SK-N-SH (cell line): ENCODE measurements at regions not wholly inside any gene's neighbourhood (a gene's known extent, or its start where the extent isn't known, plus 50 kb on each side); places are given as distances from the start of the nearest gene placed in this dataset.

ENCODE experiments used
- CTCF ChIA-PET: fragments of 300-600, 350-600 bp; formaldehyde crosslinking; extraction: SDS; loops from one replicate; lab custom pipeline; 2021; lab: Yijun Ruan, JAX
- POLR2A ChIA-PET: fragments of 350-600 bp; sonication (Branson Sonifier 250); formaldehyde crosslinking; extraction: SDS; loops from one replicate; lab custom pipeline; 2020; ENCODE audit warnings: antibody characterized with exemption, inconsistent platforms; lab: Yijun Ruan, JAX
- DNase-seq: peaks from one replicate; pipeline ENCODE4 v3.0.0; 2012
- H2AFZ ChIP-seq: fragments of 200-600 bp; sonication (generic); 2 replicates; pipeline ENCODE4 v1.8.1; 2016; ENCODE audit warnings: antibody characterized with exemption, mild to moderate bottlenecking, low read depth
- H3F3A ChIP-seq: fragments of 200-600 bp; sonication (generic); replicated peaks from 2 replicates; pipeline ENCODE3; 2016; ENCODE audit warnings: antibody characterized with exemption, mild to moderate bottlenecking; ENCODE audit not compliant: insufficient read depth
- H3K27ac ChIP-seq, 2 experiments: fragments of 200-500 bp in 1 of 2; fragments of 200-600 bp in 1 of 2; sonication (Bioruptor generic) in 1 of 2; sonication (generic), shearing (Covaris generic) in 1 of 2; 2 replicates each; pipeline versions ENCODE4 v1.5.1 to v1.6.1; 2014 to 2016; ENCODE audit warnings: low read depth in 2 of 2, inconsistent platforms in 1 of 2, low read length in 1 of 2, mild to moderate bottlenecking in 1 of 2, mixed read lengths in 1 of 2
- H3K27me3 ChIP-seq: fragments of 200-600 bp; sonication (generic), shearing (Covaris generic); 2 replicates; pipeline ENCODE4 v1.6.1; 2016; ENCODE audit warnings: mixed run types; ENCODE audit not compliant: insufficient read depth
- H3K36me3 ChIP-seq, 2 experiments: fragments of 200-500 bp in 1 of 2; fragments of 200-600 bp in 1 of 2; sonication (Bioruptor generic) in 1 of 2; sonication (generic) in 1 of 2; replicated peaks in 1 of 2; 2 replicates each; pipeline versions ENCODE3 to v1.5.1; 2014 to 2016; ENCODE audit warnings: low read length in 1 of 2, mild to moderate bottlenecking in 1 of 2; ENCODE audit not compliant: insufficient read depth in 2 of 2, control insufficient read depth in 1 of 2
- H3K4me1 ChIP-seq, 2 experiments: fragments of 200-500 bp in 1 of 2; fragments of 200-600 bp in 1 of 2; sonication (Bioruptor generic) in 1 of 2; sonication (generic), shearing (Covaris generic) in 1 of 2; 2 replicates each; pipeline versions ENCODE4 v1.5.1 to v1.6.1; 2014 to 2016; ENCODE audit warnings: low read depth in 1 of 2, low read length in 1 of 2, mixed run types in 1 of 2; ENCODE audit not compliant: insufficient read depth in 2 of 2, control insufficient read depth in 1 of 2
- H3K4me2 ChIP-seq: fragments of 200-600 bp; sonication (generic), shearing (Covaris generic); 2 replicates; pipeline ENCODE4 v1.6.1; 2017; ENCODE audit warnings: mixed run types
- H3K4me3 ChIP-seq, 2 experiments: fragments of 200-500 bp in 1 of 2; fragments of 200-600 bp in 1 of 2; sonication (Bioruptor generic) in 1 of 2; sonication (generic), shearing (Covaris generic) in 1 of 2; 2 replicates each; pipeline versions ENCODE4 v1.5.1 to v1.8.1; 2014 to 2016; ENCODE audit warnings: low read depth in 2 of 2, inconsistent platforms in 1 of 2, low read length in 1 of 2, mild to moderate bottlenecking in 1 of 2, mixed read lengths in 1 of 2, moderate library complexity in 1 of 2
- H3K79me2 ChIP-seq: fragments of 200-600 bp; sonication (generic); 2 replicates; pipeline ENCODE4 v1.8.1; 2017; ENCODE audit warnings: mild to moderate bottlenecking; ENCODE audit not compliant: insufficient read depth
- H3K9ac ChIP-seq: fragments of 200-600 bp; sonication (generic); 2 replicates; pipeline ENCODE4 v1.6.1; 2017; ENCODE audit warnings: mixed run types
- H3K9me2 ChIP-seq: fragments of 200-600 bp; sonication (generic); 2 replicates; pipeline ENCODE4 v1.6.1; 2017; ENCODE audit warnings: mixed run types
- H3K9me3 ChIP-seq: fragments of 200-600 bp; sonication (generic); 2 replicates; pipeline ENCODE4 v1.6.1; 2017; ENCODE audit warnings: mixed run types, mild to moderate bottlenecking, moderate library complexity
- H4K20me1 ChIP-seq: fragments of 200-600 bp; sonication (generic); 2 replicates; pipeline ENCODE4 v1.6.1; 2017; ENCODE audit warnings: mild to moderate bottlenecking, mixed run types; ENCODE audit not compliant: insufficient read depth
- ELF1 ChIP-seq: IDR thresholded peaks from 2 replicates; pipeline ENCODE4 v1.4.0; 2012
- EZH2phosphoT487 ChIP-seq: fragments of 200-600 bp; sonication (generic); IDR thresholded peaks from 2 replicates; pipeline ENCODE4 v1.6.1; 2017; ENCODE audit warnings: low read depth, mixed run types, mild to moderate bottlenecking, antibody characterized with exemption, moderate library complexity, borderline replicate concordance
- FOXM1 ChIP-seq: IDR thresholded peaks from 2 replicates; pipeline ENCODE4 v1.4.0; 2012; ENCODE audit warnings: low read depth, mild to moderate bottlenecking
- JUND ChIP-seq: IDR thresholded peaks from 2 replicates; pipeline ENCODE4 v1.4.0; 2012
- MXI1 ChIP-seq: IDR thresholded peaks from 2 replicates; pipeline ENCODE4 v1.6.1; 2012; ENCODE audit warnings: mild to moderate bottlenecking, low read depth, low read length, improper control_type of control experiment
- TEAD4 ChIP-seq: IDR thresholded peaks from 2 replicates; pipeline ENCODE4 v1.4.0; 2012; ENCODE audit warnings: mild to moderate bottlenecking, borderline replicate concordance; ENCODE audit not compliant: insufficient read depth
- WGBS: methylation state at CpG from one replicate; pipeline ENCODE4 v1.1.6; 2017; ENCODE audit warnings: low lambda C conversion rate; 5-methylcytosine and 5-hydroxymethylcytosine counted together
- TF ChIP-seq, protein P1 (sequence below): fragments of 200-600 bp; sonication (generic); IDR thresholded peaks from 2 replicates; pipeline ENCODE4 v1.6.1; 2017; ENCODE audit warnings: antibody characterized with exemption, mild to moderate bottlenecking, moderate library complexity
- TF ChIP-seq, protein P2 (sequence below): IDR thresholded peaks from 2 replicates; pipeline ENCODE4 v1.4.0; 2012; ENCODE audit warnings: low read depth
- TF ChIP-seq, protein P3 (sequence below): IDR thresholded peaks from 2 replicates; pipeline ENCODE4 v1.4.0; 2012; ENCODE audit warnings: low read depth, borderline replicate concordance
- TF ChIP-seq, protein P4 (sequence below): fragments of 150-350 bp; IDR thresholded peaks from 2 replicates; pipeline ENCODE4 v1.6.1; 2017; ENCODE audit warnings: antibody characterized with exemption, low read length, low read depth, borderline replicate concordance
- TF ChIP-seq, protein P5 (sequence below): fragments of 150-350 bp; IDR thresholded peaks from 2 replicates; pipeline ENCODE4 v1.6.1; 2016; ENCODE audit warnings: mild to moderate bottlenecking, low read depth, low read length

DNA sequence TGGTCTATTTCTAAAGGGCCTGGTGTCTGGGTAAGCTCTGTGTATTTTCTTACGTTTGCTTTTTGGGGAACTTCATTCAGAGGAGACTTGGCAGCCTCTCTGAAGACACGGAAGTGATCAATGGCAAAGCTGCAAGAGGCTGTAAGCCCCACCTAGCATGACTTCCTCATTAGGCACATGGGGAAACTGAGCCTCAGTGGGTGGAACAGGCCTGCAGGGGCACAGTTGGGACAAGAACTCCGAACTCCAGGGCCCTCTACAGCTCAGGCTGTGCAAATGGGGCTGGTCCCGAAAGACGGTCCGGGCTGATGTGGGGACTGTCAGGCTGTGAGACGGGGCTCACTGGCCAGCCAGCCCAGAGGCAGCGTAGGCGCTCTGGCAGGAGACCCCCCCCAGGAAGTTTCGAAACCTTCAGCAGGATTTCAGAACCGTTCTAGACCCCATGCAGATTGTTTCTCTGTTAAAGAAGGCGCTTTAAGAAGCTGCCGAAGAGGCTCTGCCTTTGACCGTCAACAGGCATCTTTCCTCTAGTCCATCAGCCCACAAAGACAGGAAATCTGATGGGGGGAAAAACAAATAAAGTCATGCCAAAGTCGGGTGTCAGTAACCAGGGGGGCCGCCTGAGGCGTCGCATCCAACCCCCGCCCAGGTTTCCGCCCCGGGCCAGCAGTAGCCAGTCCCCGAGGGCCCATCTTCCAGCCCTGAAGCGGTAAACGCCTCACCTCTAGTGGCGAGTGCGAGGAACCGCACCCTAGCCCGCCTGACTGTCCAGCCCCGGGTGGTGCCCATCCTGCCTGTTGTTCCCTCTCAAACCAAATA, 79.8 kb upstream of the TBC1D3K start:
- Histone ChIP-seq H3K27me3 (peaks cover 9% of the 10 kb centered on the region; the same call in 1 of the 2 replicates), H3K4me3 (no peak overlapping the region), H3K36me3 (no peaks in the 10 kb centered on the region), H3K9me3 (no peaks in the 10 kb centered on the region), H3K4me1 (no peaks in the 10 kb centered on the region), H3K4me2 (no peak overlapping the region), H3K79me2 (no peaks in the 10 kb centered on the region), H2AFZ (no peak overlapping the region), H4K20me1 (no peaks in the 10 kb centered on the region)
- 62% methylated on average over 21 of the region's 29 CpGs for WGBS
- peak; percentile 37 for DNase-seq
- TF ChIP-seq MXI1 = no peak
- TF ChIP-seq, protein P1, sequence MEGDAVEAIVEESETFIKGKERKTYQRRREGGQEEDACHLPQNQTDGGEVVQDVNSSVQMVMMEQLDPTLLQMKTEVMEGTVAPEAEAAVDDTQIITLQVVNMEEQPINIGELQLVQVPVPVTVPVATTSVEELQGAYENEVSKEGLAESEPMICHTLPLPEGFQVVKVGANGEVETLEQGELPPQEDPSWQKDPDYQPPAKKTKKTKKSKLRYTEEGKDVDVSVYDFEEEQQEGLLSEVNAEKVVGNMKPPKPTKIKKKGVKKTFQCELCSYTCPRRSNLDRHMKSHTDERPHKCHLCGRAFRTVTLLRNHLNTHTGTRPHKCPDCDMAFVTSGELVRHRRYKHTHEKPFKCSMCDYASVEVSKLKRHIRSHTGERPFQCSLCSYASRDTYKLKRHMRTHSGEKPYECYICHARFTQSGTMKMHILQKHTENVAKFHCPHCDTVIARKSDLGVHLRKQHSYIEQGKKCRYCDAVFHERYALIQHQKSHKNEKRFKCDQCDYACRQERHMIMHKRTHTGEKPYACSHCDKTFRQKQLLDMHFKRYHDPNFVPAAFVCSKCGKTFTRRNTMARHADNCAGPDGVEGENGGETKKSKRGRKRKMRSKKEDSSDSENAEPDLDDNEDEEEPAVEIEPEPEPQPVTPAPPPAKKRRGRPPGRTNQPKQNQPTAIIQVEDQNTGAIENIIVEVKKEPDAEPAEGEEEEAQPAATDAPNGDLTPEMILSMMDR = peak; percentile 36; the same call in 1 of the 2 replicates
- TF ChIP-seq TEAD4 = no peak
- TF ChIP-seq EZH2phosphoT487 = no peak
- TF ChIP-seq, all 33 proteins: peak for 1
- ChIA-PET POLR2A (no interaction called here), CTCF (interaction anchor here (1.2 kb wide), 1 partner anchor 9 kb away, joined by 5 read pairs; no protein-coding TSS in a partner anchor)
- H3F3A ChIP-seq = peaks cover 4% of the 10 kb centered on the region
- H3K27ac ChIP-seq = no peak overlapping the region
- H3K9me2 ChIP-seq = no peaks in the 10 kb centered on the region
- no peak overlapping the region for H3K9ac ChIP-seq

DNA sequence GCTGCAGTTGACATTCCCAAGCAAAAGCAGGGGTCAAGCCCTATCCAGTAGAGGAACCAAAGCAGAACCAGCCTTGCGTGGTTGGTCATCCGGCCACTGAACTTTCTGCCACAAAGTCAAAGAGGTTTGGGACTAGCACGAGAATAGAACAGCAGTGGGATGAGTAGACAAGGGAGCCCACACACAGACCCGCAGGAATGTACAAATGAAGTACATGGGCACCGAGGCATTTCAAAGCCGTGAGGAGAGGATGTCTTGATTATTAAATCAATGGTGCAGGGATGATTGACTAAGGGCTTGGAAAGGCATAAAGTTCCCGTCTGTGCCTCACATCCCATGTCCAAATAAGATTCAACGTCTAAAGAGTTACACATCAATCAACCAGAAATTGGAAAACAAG, 81.8 kb upstream of the TBC1D3K start:
- H4K20me1 ChIP-seq = no peaks in the 10 kb centered on the region
- H3K27ac ChIP-seq = no peak overlapping the region
- 64% methylated on average over 8 of the region's 8 CpGs for WGBS
- H3K79me2 ChIP-seq = no peaks in the 10 kb centered on the region
- no peaks in the 10 kb centered on the region for H3K36me3 ChIP-seq
- no peak overlapping the region for H3K4me2 ChIP-seq
- no peaks in the 10 kb centered on the region for H3K9me3 ChIP-seq
- ChIA-PET POLR2A (no interaction called here), CTCF (no interaction called here)
- no peak overlapping the region for H3K9ac ChIP-seq
- H3F3A ChIP-seq = no peaks in the 10 kb centered on the region
- peaks cover 16% of the 10 kb centered on the region; the same call in 1 of the 2 replicates for H3K27me3 ChIP-seq
- TF ChIP-seq, protein P2, sequence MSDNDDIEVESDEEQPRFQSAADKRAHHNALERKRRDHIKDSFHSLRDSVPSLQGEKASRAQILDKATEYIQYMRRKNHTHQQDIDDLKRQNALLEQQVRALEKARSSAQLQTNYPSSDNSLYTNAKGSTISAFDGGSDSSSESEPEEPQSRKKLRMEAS = no peak
- no peak for TF ChIP-seq JUND
- TF ChIP-seq FOXM1 = no peak
- TF ChIP-seq, protein P3, sequence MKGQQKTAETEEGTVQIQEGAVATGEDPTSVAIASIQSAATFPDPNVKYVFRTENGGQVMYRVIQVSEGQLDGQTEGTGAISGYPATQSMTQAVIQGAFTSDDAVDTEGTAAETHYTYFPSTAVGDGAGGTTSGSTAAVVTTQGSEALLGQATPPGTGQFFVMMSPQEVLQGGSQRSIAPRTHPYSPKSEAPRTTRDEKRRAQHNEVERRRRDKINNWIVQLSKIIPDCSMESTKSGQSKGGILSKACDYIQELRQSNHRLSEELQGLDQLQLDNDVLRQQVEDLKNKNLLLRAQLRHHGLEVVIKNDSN = no peak
- TF ChIP-seq, protein P4, sequence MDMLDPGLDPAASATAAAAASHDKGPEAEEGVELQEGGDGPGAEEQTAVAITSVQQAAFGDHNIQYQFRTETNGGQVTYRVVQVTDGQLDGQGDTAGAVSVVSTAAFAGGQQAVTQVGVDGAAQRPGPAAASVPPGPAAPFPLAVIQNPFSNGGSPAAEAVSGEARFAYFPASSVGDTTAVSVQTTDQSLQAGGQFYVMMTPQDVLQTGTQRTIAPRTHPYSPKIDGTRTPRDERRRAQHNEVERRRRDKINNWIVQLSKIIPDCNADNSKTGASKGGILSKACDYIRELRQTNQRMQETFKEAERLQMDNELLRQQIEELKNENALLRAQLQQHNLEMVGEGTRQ = no peak
- TF ChIP-seq, protein P5, sequence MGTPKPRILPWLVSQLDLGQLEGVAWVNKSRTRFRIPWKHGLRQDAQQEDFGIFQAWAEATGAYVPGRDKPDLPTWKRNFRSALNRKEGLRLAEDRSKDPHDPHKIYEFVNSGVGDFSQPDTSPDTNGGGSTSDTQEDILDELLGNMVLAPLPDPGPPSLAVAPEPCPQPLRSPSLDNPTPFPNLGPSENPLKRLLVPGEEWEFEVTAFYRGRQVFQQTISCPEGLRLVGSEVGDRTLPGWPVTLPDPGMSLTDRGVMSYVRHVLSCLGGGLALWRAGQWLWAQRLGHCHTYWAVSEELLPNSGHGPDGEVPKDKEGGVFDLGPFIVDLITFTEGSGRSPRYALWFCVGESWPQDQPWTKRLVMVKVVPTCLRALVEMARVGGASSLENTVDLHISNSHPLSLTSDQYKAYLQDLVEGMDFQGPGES = no peak
- no peak for TF ChIP-seq ELF1
- no peak overlapping the region for H3K4me3 ChIP-seq
- H3K4me1 ChIP-seq = no peaks in the 10 kb centered on the region
- H3K9me2 ChIP-seq = no peaks in the 10 kb centered on the region
- no peak overlapping the region for H2AFZ ChIP-seq
- DNase-seq = no peak
